Activated T-helper 1 cell treated with anti-CD3 and anti-CD28 coated beads, Interleukin-12 subunit alpha, Interleukin-12 subunit beta, Interleukin-2, Interleukin-4 antibody, amounts not matched to agents 30 ng/mL and 10 ng/mL and 1 ng/mL, durations not matched to agents 14 hours and 24 hours and 36 hours (primary cell): ENCODE measurements at regions not wholly inside any gene's neighbourhood (a gene's known extent, or its start where the extent isn't known, plus 50 kb on each side); places are given as distances from the start of the nearest gene placed in this dataset.
"Not testable (repeated sequence)": the region's sequence is repeated elsewhere in the genome, so short reads cannot be mapped to it uniquely, and the experiment has no call there.

Experiments
- DNase-seq: peaks from one replicate; pipeline ENCODE4 v3.0.0; 2021; ENCODE audit warnings: low spot score
- H3K27ac Mint-ChIP-seq: one replicate; pipeline ENCODE4 v1.8.0; 2021; ENCODE audit warnings: mild to moderate bottlenecking, mixed read lengths
- H3K27me3 Mint-ChIP-seq: one replicate; pipeline ENCODE4 v1.8.0; 2022; ENCODE audit warnings: mild to moderate bottlenecking, moderate library complexity, mixed read lengths; ENCODE audit not compliant: insufficient read depth
- H3K36me3 Mint-ChIP-seq: one replicate; pipeline ENCODE4 v1.8.0; 2021; ENCODE audit warnings: low read depth, mixed read lengths
- H3K4me1 Mint-ChIP-seq: one replicate; pipeline ENCODE4 v1.8.0; 2021; ENCODE audit warnings: low read depth, mixed read lengths
- H3K4me3 Mint-ChIP-seq: one replicate; pipeline ENCODE4 v1.8.0; 2021; ENCODE audit warnings: mild to moderate bottlenecking, moderate library complexity, mixed read lengths
- H3K9me3 Mint-ChIP-seq: one replicate; pipeline ENCODE4 v1.8.0; 2021; ENCODE audit warnings: mixed read lengths
- intact Hi-C: fragments of 100-400 bp; cut with micrococcal nuclease; formaldehyde crosslinking; loops from one replicate; pipeline ENCODE4 v1.15.1; 2024

GRCh38 chr13:91245288-91245687, 102.2 kb upstream of the MIR17HG start:
- no peaks in the 10 kb centered on the region for H3K9me3 Mint-ChIP-seq
- DNase-seq: no peak
- no peak overlapping the region for H3K4me3 Mint-ChIP-seq
- no peaks in the 10 kb centered on the region for H3K36me3 Mint-ChIP-seq
- intact Hi-C loops: loop anchor here (1.0 kb wide), 1 partner anchor 111 kb away; no protein-coding TSS in a partner anchor
- no peak overlapping the region for H3K27ac Mint-ChIP-seq
- H3K4me1 Mint-ChIP-seq: no peaks in the 10 kb centered on the region
- no peaks in the 10 kb centered on the region for H3K27me3 Mint-ChIP-seq

GRCh38 chr13:91247768-91248167, 99.7 kb upstream of the MIR17HG start:
- Mint-ChIP-seq H3K27ac (no peak overlapping the region), H3K27me3 (peaks cover 1% of the 10 kb centered on the region), H3K4me1 (no peaks in the 10 kb centered on the region), H3K4me3 (no peak overlapping the region), H3K9me3 (no peaks in the 10 kb centered on the region), H3K36me3 (no peaks in the 10 kb centered on the region)
- DNase-seq: no peak
- intact Hi-C loops: no loop called here

GRCh38 chr13:91248249-91248648, 99.2 kb upstream of the MIR17HG start:
- intact Hi-C loops: no loop called here

GRCh38 chr13:91249370-91249769, 98.1 kb upstream of the MIR17HG start:
- H3K27me3 Mint-ChIP-seq: peaks cover 1% of the 10 kb centered on the region
- H3K4me1 Mint-ChIP-seq: no peaks in the 10 kb centered on the region
- no peak overlapping the region for H3K4me3 Mint-ChIP-seq
- no peak overlapping the region for H3K27ac Mint-ChIP-seq
- intact Hi-C loops: no loop called here
- no peaks in the 10 kb centered on the region for H3K36me3 Mint-ChIP-seq
- no peak for DNase-seq
- no peaks in the 10 kb centered on the region for H3K9me3 Mint-ChIP-seq

More at GRCh38 chr13:91248249-91248648, 99.2 kb upstream of the MIR17HG start:
- no peak for DNase-seq
- H3K27ac Mint-ChIP-seq: no peak overlapping the region
- H3K36me3 Mint-ChIP-seq: no peaks in the 10 kb centered on the region
- no peaks in the 10 kb centered on the region for H3K9me3 Mint-ChIP-seq
- H3K4me3 Mint-ChIP-seq: no peak overlapping the region
- H3K4me1 Mint-ChIP-seq: no peaks in the 10 kb centered on the region
- peaks cover 1% of the 10 kb centered on the region for H3K27me3 Mint-ChIP-seq

GRCh38 chr13:91249861-91250260, 97.6 kb upstream of the MIR17HG start:
- H3K27me3 Mint-ChIP-seq: peaks cover 1% of the 10 kb centered on the region

GRCh38 chr13:91251573-91251972, 95.9 kb upstream of the MIR17HG start:
- DNase-seq, H3K27me3 Mint-ChIP-seq, H3K27ac Mint-ChIP-seq, intact Hi-C loops, H3K9me3 Mint-ChIP-seq, H3K4me1 Mint-ChIP-seq, H3K36me3 Mint-ChIP-seq, H3K4me3 Mint-ChIP-seq: not testable (repeated sequence)

More at GRCh38 chr13:91249861-91250260, 97.6 kb upstream of the MIR17HG start:
- DNase-seq: no peak
- intact Hi-C loops: no loop called here
- Mint-ChIP-seq H3K9me3 (no peaks in the 10 kb centered on the region), H3K36me3 (no peaks in the 10 kb centered on the region), H3K4me1 (no peaks in the 10 kb centered on the region), H3K27ac (no peak overlapping the region), H3K4me3 (no peak overlapping the region)

GRCh38 chr13:91264484-91264883, 83.0 kb upstream of the MIR17HG start:
- Mint-ChIP-seq H3K4me1 (no peaks in the 10 kb centered on the region), H3K27me3 (no peaks in the 10 kb centered on the region), H3K27ac (no peak overlapping the region), H3K9me3 (no peaks in the 10 kb centered on the region), H3K36me3 (no peaks in the 10 kb centered on the region), H3K4me3 (no peak overlapping the region)
- no peak for DNase-seq
- intact Hi-C loops: no loop called here

- Mint-ChIP-seq H3K9me3 (no peaks in the 10 kb centered on the region), H3K27ac (no peak overlapping the region), H3K27me3 (peaks cover 3% of the 10 kb centered on the region), H3K36me3 (no peaks in the 10 kb centered on the region), H3K4me1 (peaks cover 9% of the 10 kb centered on the region), H3K4me3 (no peak overlapping the region)
- intact Hi-C loops: no loop called here
- no peak for DNase-seq
These were observed 78.2 kb upstream of the MIR17HG start for GRCh38 chr13:91269237-91269636.

- H3K36me3 Mint-ChIP-seq: no peaks in the 10 kb centered on the region
- H3K4me3 Mint-ChIP-seq: no peak overlapping the region
- intact Hi-C loops: no loop called here
- no peak overlapping the region for H3K27ac Mint-ChIP-seq
- DNase-seq: no peak
- no peaks in the 10 kb centered on the region for H3K9me3 Mint-ChIP-seq
- H3K4me1 Mint-ChIP-seq: peaks cover 9% of the 10 kb centered on the region
- peaks cover 3% of the 10 kb centered on the region for H3K27me3 Mint-ChIP-seq
These were observed 77.5 kb upstream of the MIR17HG start for GRCh38 chr13:91270031-91270430.

- H3K9me3 Mint-ChIP-seq: no peaks in the 10 kb centered on the region
- H3K36me3 Mint-ChIP-seq: no peaks in the 10 kb centered on the region
- no peak for DNase-seq
- peaks cover 3% of the 10 kb centered on the region for H3K27me3 Mint-ChIP-seq
- intact Hi-C loops: no loop called here
- H3K4me3 Mint-ChIP-seq: no peak overlapping the region
- H3K27ac Mint-ChIP-seq: no peak overlapping the region
- peaks cover 9% of the 10 kb centered on the region for H3K4me1 Mint-ChIP-seq
These were observed 75.2 kb upstream of the MIR17HG start for GRCh38 chr13:91272235-91272777.

GRCh38 chr13:91273675-91274074, 73.8 kb upstream of the MIR17HG start:
- intact Hi-C loops: no loop called here
- no peaks in the 10 kb centered on the region for H3K36me3 Mint-ChIP-seq

GRCh38 chr13:91277013-91277676, 70.3 kb upstream of the MIR17HG start:
- intact Hi-C loops: no loop called here
- Mint-ChIP-seq H3K9me3 (no peaks in the 10 kb centered on the region), H3K27ac (no peak overlapping the region), H3K27me3 (peaks cover 7% of the 10 kb centered on the region), H3K36me3 (no peaks in the 10 kb centered on the region), H3K4me3 (no peak overlapping the region), H3K4me1 (no peaks in the 10 kb centered on the region)
- no peak for DNase-seq

More at GRCh38 chr13:91273675-91274074, 73.8 kb upstream of the MIR17HG start:
- no peak for DNase-seq
- H3K4me1 Mint-ChIP-seq: peaks cover 9% of the 10 kb centered on the region
- no peak overlapping the region for H3K4me3 Mint-ChIP-seq
- H3K9me3 Mint-ChIP-seq: no peaks in the 10 kb centered on the region
- H3K27me3 Mint-ChIP-seq: peaks cover 7% of the 10 kb centered on the region
- no peak overlapping the region for H3K27ac Mint-ChIP-seq

GRCh38 chr13:91278291-91278690, 69.2 kb upstream of the MIR17HG start:
- Mint-ChIP-seq H3K4me1 (no peaks in the 10 kb centered on the region), H3K36me3 (no peaks in the 10 kb centered on the region), H3K9me3 (no peaks in the 10 kb centered on the region), H3K27ac (no peak overlapping the region), H3K27me3 (peaks cover 7% of the 10 kb centered on the region), H3K4me3 (no peak overlapping the region)
- no peak for DNase-seq
- intact Hi-C loops: no loop called here
